ENCODE measurements at regions not wholly inside any gene's neighbourhood (a gene's known extent, or its start where the extent isn't known, plus 50 kb on each side); places are given as distances from the start of the nearest gene placed in this dataset.

DNA sequence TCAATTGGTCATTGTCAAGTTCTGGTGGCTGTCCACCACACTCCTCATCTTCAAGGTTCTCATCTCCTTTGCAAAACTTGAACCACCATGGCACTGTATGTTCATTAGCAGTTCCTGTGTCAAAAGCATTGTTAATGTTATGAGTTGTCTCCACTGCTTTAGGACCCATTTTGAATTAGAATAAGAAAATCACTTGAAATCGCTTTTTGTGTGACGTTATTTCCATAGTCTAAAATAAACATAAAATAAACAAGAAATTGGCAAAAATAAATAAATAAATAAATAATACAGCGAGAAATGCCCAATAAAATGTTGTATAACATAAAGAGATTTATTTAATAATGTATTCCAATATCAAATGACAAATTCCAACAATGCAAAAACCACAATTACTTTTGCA is 195.5 kb upstream of the CDC14C start:
- TF ChIP-seq, protein P1, sequence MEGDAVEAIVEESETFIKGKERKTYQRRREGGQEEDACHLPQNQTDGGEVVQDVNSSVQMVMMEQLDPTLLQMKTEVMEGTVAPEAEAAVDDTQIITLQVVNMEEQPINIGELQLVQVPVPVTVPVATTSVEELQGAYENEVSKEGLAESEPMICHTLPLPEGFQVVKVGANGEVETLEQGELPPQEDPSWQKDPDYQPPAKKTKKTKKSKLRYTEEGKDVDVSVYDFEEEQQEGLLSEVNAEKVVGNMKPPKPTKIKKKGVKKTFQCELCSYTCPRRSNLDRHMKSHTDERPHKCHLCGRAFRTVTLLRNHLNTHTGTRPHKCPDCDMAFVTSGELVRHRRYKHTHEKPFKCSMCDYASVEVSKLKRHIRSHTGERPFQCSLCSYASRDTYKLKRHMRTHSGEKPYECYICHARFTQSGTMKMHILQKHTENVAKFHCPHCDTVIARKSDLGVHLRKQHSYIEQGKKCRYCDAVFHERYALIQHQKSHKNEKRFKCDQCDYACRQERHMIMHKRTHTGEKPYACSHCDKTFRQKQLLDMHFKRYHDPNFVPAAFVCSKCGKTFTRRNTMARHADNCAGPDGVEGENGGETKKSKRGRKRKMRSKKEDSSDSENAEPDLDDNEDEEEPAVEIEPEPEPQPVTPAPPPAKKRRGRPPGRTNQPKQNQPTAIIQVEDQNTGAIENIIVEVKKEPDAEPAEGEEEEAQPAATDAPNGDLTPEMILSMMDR (IDR thresholded peaks at IDR 0.05): no peak
- TF ChIP-seq TCF7L2 (IDR thresholded peaks at IDR 0.05; ENCODE audit: low read depth, low read length): no peak

Data from Panc1 (cell line).